Smooth muscle cell (in vitro differentiated cells): ENCODE measurements at regions not wholly inside any gene's neighbourhood (a gene's known extent, or its start where the extent isn't known, plus 50 kb on each side); places are given as distances from the start of the nearest gene placed in this dataset.

Experiments used
- DNase-seq: peaks from one replicate; lab custom pipeline; 2025; ENCODE audit not compliant: unreplicated experiment; lab: John Stamatoyannopoulos, UW
- H2AFZ ChIP-seq: fragments of 200-600 bp; sonication (generic); 2 replicates; pipeline ENCODE4 v1.6.0; 2016; ENCODE audit warnings: antibody characterized with exemption, low read depth, mild to moderate bottlenecking
- H3F3A ChIP-seq: fragments of 200-600 bp; sonication (generic); 2 replicates; pipeline ENCODE4 v1.6.0; 2017; ENCODE audit warnings: antibody characterized with exemption, low read depth
- H3K27ac ChIP-seq: fragments of 200-600 bp; sonication (generic); 2 replicates; pipeline ENCODE4 v1.5.1; 2016; ENCODE audit warnings: low read depth, mild to moderate bottlenecking
- H3K27me3 ChIP-seq: fragments of 200-600 bp; sonication (generic); 2 replicates; pipeline ENCODE4 v1.6.1; 2016; ENCODE audit warnings: low read depth, mild to moderate bottlenecking
- H3K36me3 ChIP-seq: fragments of 200-600 bp; sonication (generic); 2 replicates; pipeline ENCODE4 v1.5.1; 2016; ENCODE audit warnings: low read depth
- H3K4me1 ChIP-seq: fragments of 200-600 bp; sonication (generic); 2 replicates; pipeline ENCODE4 v1.5.1; 2016; ENCODE audit warnings: low read depth
- H3K4me2 ChIP-seq: fragments of 200-600 bp; sonication (generic); 2 replicates; pipeline ENCODE4 v1.6.0; 2016; ENCODE audit warnings: mild to moderate bottlenecking
- H3K4me3 ChIP-seq: fragments of 200-600 bp; sonication (generic); 2 replicates; pipeline ENCODE4 v1.5.1; 2016; ENCODE audit warnings: mild to moderate bottlenecking
- H3K79me2 ChIP-seq: fragments of 200-600 bp; sonication (generic); 2 replicates; pipeline ENCODE4 v1.6.0; 2016; ENCODE audit warnings: low read depth, mild to moderate bottlenecking
- H3K9ac ChIP-seq: fragments of 200-600 bp; sonication (generic); 2 replicates; pipeline ENCODE4 v1.6.0; 2016; ENCODE audit warnings: low read depth
- H3K9me3 ChIP-seq: fragments of 200-600 bp; sonication (generic); replicated peaks from 2 replicates; pipeline ENCODE4 v1.5.1; 2016; ENCODE audit warnings: low read depth
- H4K20me1 ChIP-seq: fragments of 200-600 bp; sonication (generic); 2 replicates; pipeline ENCODE4 v1.6.0; 2016; ENCODE audit warnings: low read depth
- WGBS: methylation state at CpG from one replicate; pipeline ENCODE4 v1.1.7; 2016; ENCODE audit warnings: low lambda C conversion rate; 5-methylcytosine and 5-hydroxymethylcytosine counted together
- TF ChIP-seq, protein P1 (sequence below): fragments of 200-600 bp; sonication (generic); IDR thresholded peaks from 2 replicates; pipeline ENCODE4 v1.5.1; 2017; ENCODE audit warnings: borderline replicate concordance, mild to moderate bottlenecking, antibody characterized with exemption; ENCODE audit not compliant: insufficient read depth, poor library complexity, severe bottlenecking

DNA sequence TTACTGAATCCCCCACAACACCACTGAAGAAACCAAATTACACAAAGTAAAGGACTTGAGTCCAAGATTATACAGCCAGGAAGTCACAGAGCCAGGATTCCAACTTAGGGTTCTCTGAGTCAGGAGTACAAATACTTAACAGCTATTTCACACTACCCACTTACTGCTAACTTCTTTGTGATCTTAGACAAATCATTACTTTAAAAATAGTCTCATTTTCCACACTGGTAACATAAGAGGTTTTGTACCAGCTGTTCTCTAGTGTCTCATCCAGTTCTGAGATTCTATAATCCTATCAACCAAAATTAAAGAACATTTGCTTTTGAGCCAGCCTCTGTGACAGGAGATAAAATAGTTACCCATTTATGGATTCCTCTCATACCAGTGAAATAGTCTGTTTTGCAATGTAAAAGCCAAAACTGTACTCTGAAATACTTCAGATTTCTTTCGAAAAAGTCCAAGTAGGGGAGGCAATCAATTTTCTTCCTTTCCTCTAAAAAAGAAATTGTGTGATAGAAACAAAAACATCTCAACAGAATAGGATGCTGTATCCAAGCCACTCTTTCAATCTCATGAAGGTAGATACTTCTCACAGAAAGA lies 157.6 kb downstream of the LRATD1 start:
- Histone ChIP-seq H3K27ac (no peak overlapping the region), H3K9ac (no peak overlapping the region), H3K4me3 (no peak overlapping the region), H4K20me1 (no peaks in the 10 kb centered on the region), H3K4me1 (no peaks in the 10 kb centered on the region), H3K4me2 (no peak overlapping the region), H2AFZ (no peak overlapping the region), H3K36me3 (no peaks in the 10 kb centered on the region), H3K79me2 (no peaks in the 10 kb centered on the region), H3K27me3 (no peaks in the 10 kb centered on the region), H3K9me3 (no peaks in the 10 kb centered on the region), H3F3A (no peaks in the 10 kb centered on the region)
- WGBS = 89% methylated on average over 1 of the region's 1 CpG
- TF ChIP-seq, protein P1, sequence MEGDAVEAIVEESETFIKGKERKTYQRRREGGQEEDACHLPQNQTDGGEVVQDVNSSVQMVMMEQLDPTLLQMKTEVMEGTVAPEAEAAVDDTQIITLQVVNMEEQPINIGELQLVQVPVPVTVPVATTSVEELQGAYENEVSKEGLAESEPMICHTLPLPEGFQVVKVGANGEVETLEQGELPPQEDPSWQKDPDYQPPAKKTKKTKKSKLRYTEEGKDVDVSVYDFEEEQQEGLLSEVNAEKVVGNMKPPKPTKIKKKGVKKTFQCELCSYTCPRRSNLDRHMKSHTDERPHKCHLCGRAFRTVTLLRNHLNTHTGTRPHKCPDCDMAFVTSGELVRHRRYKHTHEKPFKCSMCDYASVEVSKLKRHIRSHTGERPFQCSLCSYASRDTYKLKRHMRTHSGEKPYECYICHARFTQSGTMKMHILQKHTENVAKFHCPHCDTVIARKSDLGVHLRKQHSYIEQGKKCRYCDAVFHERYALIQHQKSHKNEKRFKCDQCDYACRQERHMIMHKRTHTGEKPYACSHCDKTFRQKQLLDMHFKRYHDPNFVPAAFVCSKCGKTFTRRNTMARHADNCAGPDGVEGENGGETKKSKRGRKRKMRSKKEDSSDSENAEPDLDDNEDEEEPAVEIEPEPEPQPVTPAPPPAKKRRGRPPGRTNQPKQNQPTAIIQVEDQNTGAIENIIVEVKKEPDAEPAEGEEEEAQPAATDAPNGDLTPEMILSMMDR = no peak
- DNase-seq = no peak

- Histone ChIP-seq H3K4me3 (no peak overlapping the region), H3K9ac (no peak overlapping the region), H3F3A (no peaks in the 10 kb centered on the region), H3K27me3 (no peaks in the 10 kb centered on the region), H3K4me2 (no peak overlapping the region), H4K20me1 (no peaks in the 10 kb centered on the region), H3K27ac (no peak overlapping the region), H2AFZ (no peak overlapping the region), H3K4me1 (no peaks in the 10 kb centered on the region), H3K79me2 (no peaks in the 10 kb centered on the region), H3K9me3 (no peaks in the 10 kb centered on the region), H3K36me3 (no peaks in the 10 kb centered on the region)
- TF ChIP-seq, protein P1 = no peak
- DNase-seq = no peak
Measured at GRCh38 chr2:14803994-14804393, 171.5 kb downstream of the LRATD1 start.

DNA sequence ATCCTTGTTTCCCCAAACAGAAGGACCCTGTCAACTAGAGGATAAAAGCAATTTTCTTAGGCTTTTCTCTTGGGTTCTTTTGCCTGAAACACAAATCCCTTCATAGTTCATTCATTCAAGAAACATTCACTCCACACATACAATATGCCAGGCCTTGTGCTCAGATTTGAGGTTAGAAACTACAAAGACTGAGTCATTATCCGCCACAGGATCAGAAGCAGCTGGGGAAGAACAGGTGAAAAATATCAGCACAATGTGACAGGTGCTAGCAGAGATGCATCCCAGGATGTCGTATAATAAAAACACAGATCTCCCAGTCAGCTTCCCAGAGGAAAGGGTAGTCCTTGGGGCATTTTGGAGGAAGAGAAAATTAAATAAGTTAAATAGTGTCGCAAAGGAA lies 172.4 kb downstream of the LRATD1 start:
- TF ChIP-seq, protein P1 = no peak
- DNase-seq = no peak
- Histone ChIP-seq H3K27ac (no peak overlapping the region), H4K20me1 (no peaks in the 10 kb centered on the region), H3K4me2 (no peak overlapping the region), H2AFZ (no peak overlapping the region), H3K36me3 (no peaks in the 10 kb centered on the region), H3K4me3 (no peak overlapping the region), H3F3A (no peaks in the 10 kb centered on the region), H3K9ac (no peak overlapping the region), H3K27me3 (no peaks in the 10 kb centered on the region), H3K79me2 (no peaks in the 10 kb centered on the region), H3K9me3 (no peaks in the 10 kb centered on the region), H3K4me1 (no peaks in the 10 kb centered on the region)
- WGBS = 79% methylated on average over 3 of the region's 3 CpGs

- Histone ChIP-seq H3K36me3 (no peaks in the 10 kb centered on the region), H3K79me2 (no peaks in the 10 kb centered on the region), H3F3A (no peaks in the 10 kb centered on the region), H3K4me1 (no peaks in the 10 kb centered on the region), H4K20me1 (no peaks in the 10 kb centered on the region), H3K4me2 (no peak overlapping the region), H3K9ac (no peak overlapping the region), H3K9me3 (no peaks in the 10 kb centered on the region), H3K27me3 (no peaks in the 10 kb centered on the region), H3K27ac (no peak overlapping the region), H3K4me3 (no peak overlapping the region), H2AFZ (no peak overlapping the region)
- WGBS = 79% methylated on average over 4 of the region's 4 CpGs
- TF ChIP-seq, protein P1 = no peak
- no peak for DNase-seq
Measured at GRCh38 chr2:14806613-14807012, 174.1 kb downstream of the LRATD1 start.
